Psoas muscle (tissue), 7 donors: ENCODE measurements at regions not wholly inside any gene's neighbourhood (a gene's known extent, or its start where the extent isn't known, plus 50 kb on each side); places are given as distances from the start of the nearest gene placed in this dataset.

Experiments used
- ATAC-seq, 4 donors: fragments of 200-7000 bp; cut with Tn5 transposase; one replicate each; pipeline ENCODE4 v1.9.1; 2020; ENCODE audit warnings: moderate library complexity in 3 of 4, mild to moderate bottlenecking in 2 of 4
- DNase-seq, 2 donors: peaks; one replicate each; pipeline ENCODE4 v3.0.0-alpha.2; 2020
- H3K27ac ChIP-seq: fragments of 200-600 bp; one replicate; pipeline ENCODE4 v1.8.0; 2022
- H3K27me3 ChIP-seq, 3 donors: fragments of 200-600 bp in 1 of 3; one replicate each; pipeline versions ENCODE4 v1.6.1 to v1.8.0; 2013 to 2022; ENCODE audit warnings: low read length in 2 of 3, mild to moderate bottlenecking in 2 of 3, moderate library complexity in 1 of 3; ENCODE audit not compliant: insufficient read depth in 3 of 3
- H3K36me3 ChIP-seq, 2 donors: fragments of 200-600 bp in 1 of 2; one replicate each; pipeline versions ENCODE4 v1.6.1 to v1.8.0; 2013 to 2022; ENCODE audit warnings: low read depth in 1 of 2, mild to moderate bottlenecking in 1 of 2, moderate library complexity in 1 of 2; ENCODE audit not compliant: insufficient read depth in 1 of 2
- H3K4me1 ChIP-seq: fragments of 200-600 bp; one replicate; pipeline ENCODE4 v1.8.0; 2022
- H3K4me3 ChIP-seq: fragments of 200-600 bp; one replicate; pipeline ENCODE4 v1.8.0; 2022; ENCODE audit warnings: mild to moderate bottlenecking
- H3K9me3 ChIP-seq: fragments of 200-600 bp; one replicate; pipeline ENCODE4 v1.8.0; 2022
- WGBS, 3 donors: extraction: QIAGEN DNeasy Blood & Tissue Kit; methylation state at CpG; one replicate each; pipeline versions ENCODE4 v1.1.6 to v1.1.7; 2013; 5-methylcytosine and 5-hydroxymethylcytosine counted together
- intact Hi-C, 2 donors: fragments of 100-400 bp; cut with DNase I; formaldehyde crosslinking; loops; one replicate each; pipeline versions ENCODE4 v1.11.0 to v1.14.2; 2022
- TF ChIP-seq, protein P1 (sequence below): fragments of 200-600 bp; IDR thresholded peaks from one replicate; pipeline ENCODE4 v1.8.0; 2022; ENCODE audit warnings: antibody characterized with exemption
- donor health status: healthy with polysubstance abuse.
- donor health status: DM: no; HTN: no; CAD: no; lungs with moderate emphysema.
- donor health status: Bipolar disorder and iron deficiency.
- donor health status: healthy.
- donor health status: DM: yes; HTN: yes; CAD: no.
- donor health status: DM: no; HTN: no; CAD: no.
- donor health status: DM: yes; HTN: yes; CAD: no.

GRCh38 chr13:22130254-22130653 is 459.4 kb downstream of the FGF9 start:
- intact Hi-C loops, result no loop called here
- ATAC-seq, result no peak
- no peak overlapping the region for H3K27ac ChIP-seq
- TF ChIP-seq, protein P1, sequence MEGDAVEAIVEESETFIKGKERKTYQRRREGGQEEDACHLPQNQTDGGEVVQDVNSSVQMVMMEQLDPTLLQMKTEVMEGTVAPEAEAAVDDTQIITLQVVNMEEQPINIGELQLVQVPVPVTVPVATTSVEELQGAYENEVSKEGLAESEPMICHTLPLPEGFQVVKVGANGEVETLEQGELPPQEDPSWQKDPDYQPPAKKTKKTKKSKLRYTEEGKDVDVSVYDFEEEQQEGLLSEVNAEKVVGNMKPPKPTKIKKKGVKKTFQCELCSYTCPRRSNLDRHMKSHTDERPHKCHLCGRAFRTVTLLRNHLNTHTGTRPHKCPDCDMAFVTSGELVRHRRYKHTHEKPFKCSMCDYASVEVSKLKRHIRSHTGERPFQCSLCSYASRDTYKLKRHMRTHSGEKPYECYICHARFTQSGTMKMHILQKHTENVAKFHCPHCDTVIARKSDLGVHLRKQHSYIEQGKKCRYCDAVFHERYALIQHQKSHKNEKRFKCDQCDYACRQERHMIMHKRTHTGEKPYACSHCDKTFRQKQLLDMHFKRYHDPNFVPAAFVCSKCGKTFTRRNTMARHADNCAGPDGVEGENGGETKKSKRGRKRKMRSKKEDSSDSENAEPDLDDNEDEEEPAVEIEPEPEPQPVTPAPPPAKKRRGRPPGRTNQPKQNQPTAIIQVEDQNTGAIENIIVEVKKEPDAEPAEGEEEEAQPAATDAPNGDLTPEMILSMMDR, result no peak
- H3K4me3 ChIP-seq, result no peak overlapping the region
- no peaks in the 10 kb centered on the region for H3K4me1 ChIP-seq
- no peaks in the 10 kb centered on the region for H3K27me3 ChIP-seq
- no peak for DNase-seq
- H3K9me3 ChIP-seq, result no peaks in the 10 kb centered on the region
- H3K36me3 ChIP-seq, result no peaks in the 10 kb centered on the region
- 72 to 76% (median 74%) methylated on average over 1 of the region's 1 CpG for WGBS, 3 donors

- Histone ChIP-seq H3K9me3 (no peaks in the 10 kb centered on the region), H3K4me3 (no peak overlapping the region), H3K4me1 (no peaks in the 10 kb centered on the region), H3K27me3 (no peaks in the 10 kb centered on the region), H3K36me3 (no peaks in the 10 kb centered on the region), H3K27ac (no peak overlapping the region)
- WGBS, 3 donors, result 90 to 93% (median 91%) methylated on average over 4 of the region's 4 CpGs
- DNase-seq (no peak), ATAC-seq (no peak)
- TF ChIP-seq, protein P1, result no peak
- intact Hi-C loops, result no loop called here
These were observed 463.4 kb downstream of the FGF9 start for GRCh38 chr13:22134261-22134660.

DNA sequence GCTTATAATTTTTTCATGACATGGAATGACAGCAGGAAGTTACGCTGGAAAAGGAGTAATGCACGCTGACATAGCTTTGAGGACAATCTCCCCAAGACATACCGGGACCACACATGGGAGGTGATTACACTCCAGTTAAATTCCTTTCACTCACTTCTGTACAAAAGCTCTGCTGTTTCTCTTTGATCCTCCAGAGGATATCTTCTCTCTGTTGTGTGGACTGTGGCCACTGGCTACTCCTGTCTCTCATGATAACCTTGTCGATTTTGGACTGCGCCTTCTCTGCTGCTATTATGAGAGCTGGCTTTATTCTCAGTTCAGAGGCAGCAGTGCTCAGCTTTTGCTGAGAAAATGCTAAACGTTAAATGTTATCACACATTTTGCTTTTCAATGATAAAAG is 464.6 kb downstream of the FGF9 start:
- Histone ChIP-seq H3K9me3 (no peaks in the 10 kb centered on the region), H3K27me3 (no peaks in the 10 kb centered on the region), H3K4me1 (no peaks in the 10 kb centered on the region), H3K4me3 (no peak overlapping the region), H3K27ac (no peak overlapping the region), H3K36me3 (no peaks in the 10 kb centered on the region)
- no peak for ATAC-seq
- no peak for DNase-seq
- TF ChIP-seq, protein P1, result no peak
- 66 to 74% (median 66%) methylated on average over 6 of the region's 6 CpGs for WGBS, 3 donors
- intact Hi-C loops, result no loop called here

- Histone ChIP-seq H3K4me3 (no peak overlapping the region), H3K4me1 (no peaks in the 10 kb centered on the region), H3K9me3 (no peaks in the 10 kb centered on the region), H3K27ac (no peak overlapping the region), H3K27me3 (no peaks in the 10 kb centered on the region), H3K36me3 (no peaks in the 10 kb centered on the region)
- intact Hi-C loops, result no loop called here
- DNase-seq (no peak), ATAC-seq (no peak)
- TF ChIP-seq, protein P1, result no peak
- WGBS, 3 donors, result 79 to 88% (median 82%) methylated on average over 4 of the region's 4 CpGs
These were observed 466.6 kb downstream of the FGF9 start for GRCh38 chr13:22137361-22138050.

- H3K4me3 ChIP-seq, result no peak overlapping the region
- H3K27me3 ChIP-seq, result no peaks in the 10 kb centered on the region
- intact Hi-C loops, result no loop called here
- H3K27ac ChIP-seq, result no peak overlapping the region
- no peak for ATAC-seq
- TF ChIP-seq, protein P1, result no peak
- no peak for DNase-seq
- WGBS, 3 donors, result 88 to 90% (median 89%) methylated on average over 8 of the region's 8 CpGs
- H3K4me1 ChIP-seq, result no peaks in the 10 kb centered on the region
- H3K9me3 ChIP-seq, result no peaks in the 10 kb centered on the region
- no peaks in the 10 kb centered on the region for H3K36me3 ChIP-seq
These were observed 468.1 kb downstream of the FGF9 start for GRCh38 chr13:22138947-22139346.
